Stimulated activated naive CD8-positive, alpha-beta T cell treated with anti-CD3 and anti-CD28 coated beads, Interleukin-15, Interleukin-2, amounts not matched to agents 100 ng/mL and 50 ng/mL, for 24 hours (primary cell): ENCODE measurements at regions not wholly inside any gene's neighbourhood (a gene's known extent, or its start where the extent isn't known, plus 50 kb on each side); places are given as distances from the start of the nearest gene placed in this dataset.

Experiments
- H3K27ac Mint-ChIP-seq: one replicate; pipeline ENCODE4 v1.8.0; 2021; ENCODE audit warnings: mild to moderate bottlenecking, mixed read lengths
- H3K27me3 Mint-ChIP-seq: one replicate; pipeline ENCODE4 v1.8.0; 2021; ENCODE audit warnings: mixed read lengths
- H3K36me3 Mint-ChIP-seq: one replicate; pipeline ENCODE4 v1.8.0; 2021; ENCODE audit warnings: low read depth, mixed read lengths
- H3K4me1 Mint-ChIP-seq: one replicate; pipeline ENCODE4 v1.8.0; 2021; ENCODE audit warnings: low read depth, mixed read lengths
- H3K4me3 Mint-ChIP-seq: one replicate; pipeline ENCODE4 v1.8.0; 2021; ENCODE audit warnings: mild to moderate bottlenecking, mixed read lengths
- H3K9me3 Mint-ChIP-seq: one replicate; pipeline ENCODE4 v1.8.0; 2021; ENCODE audit warnings: mixed read lengths

GRCh38 chr5:68441309-68442073 lies 225.9 kb downstream of the PIK3R1 start:
- Mint-ChIP-seq H3K27me3 (peaks cover 17% of the 10 kb centered on the region), H3K27ac (peak overlapping the region; percentile 46), H3K4me3 (peak overlapping the region; percentile 6), H3K9me3 (no peaks in the 10 kb centered on the region), H3K4me1 (peaks cover 18% of the 10 kb centered on the region), H3K36me3 (no peaks in the 10 kb centered on the region)

- peaks cover 18% of the 10 kb centered on the region for H3K4me1 Mint-ChIP-seq
- H3K27ac Mint-ChIP-seq, result no peak overlapping the region
- no peaks in the 10 kb centered on the region for H3K9me3 Mint-ChIP-seq
- no peaks in the 10 kb centered on the region for H3K36me3 Mint-ChIP-seq
- no peak overlapping the region for H3K4me3 Mint-ChIP-seq
- H3K27me3 Mint-ChIP-seq, result peaks cover 16% of the 10 kb centered on the region
These were observed 227.5 kb downstream of the PIK3R1 start for GRCh38 chr5:68443091-68443490.

- Mint-ChIP-seq H3K4me1 (peaks cover 18% of the 10 kb centered on the region), H3K4me3 (no peak overlapping the region)
These were observed 228.5 kb downstream of the PIK3R1 start for GRCh38 chr5:68444048-68444447.

GRCh38 chr5:68444833-68445232 lies 229.3 kb downstream of the PIK3R1 start:
- no peak overlapping the region for H3K27ac Mint-ChIP-seq
- H3K9me3 Mint-ChIP-seq, result no peaks in the 10 kb centered on the region
- H3K36me3 Mint-ChIP-seq, result no peaks in the 10 kb centered on the region
- H3K27me3 Mint-ChIP-seq, result peaks cover 5% of the 10 kb centered on the region
- H3K4me1 Mint-ChIP-seq, result peaks cover 18% of the 10 kb centered on the region
- H3K4me3 Mint-ChIP-seq, result no peak overlapping the region

More at GRCh38 chr5:68444048-68444447, 228.5 kb downstream of the PIK3R1 start:
- Mint-ChIP-seq H3K36me3 (no peaks in the 10 kb centered on the region), H3K27ac (no peak overlapping the region), H3K27me3 (peaks cover 12% of the 10 kb centered on the region), H3K9me3 (no peaks in the 10 kb centered on the region)

GRCh38 chr5:68445257-68446069 lies 229.9 kb downstream of the PIK3R1 start:
- Mint-ChIP-seq H3K27ac (no peak overlapping the region), H3K4me1 (peaks cover 18% of the 10 kb centered on the region), H3K27me3 (no peaks in the 10 kb centered on the region), H3K36me3 (no peaks in the 10 kb centered on the region), H3K9me3 (no peaks in the 10 kb centered on the region), H3K4me3 (no peak overlapping the region)

GRCh38 chr5:68446070-68446357 lies 230.5 kb downstream of the PIK3R1 start:
- H3K36me3 Mint-ChIP-seq, result no peaks in the 10 kb centered on the region
- no peaks in the 10 kb centered on the region for H3K27me3 Mint-ChIP-seq
- no peak overlapping the region for H3K27ac Mint-ChIP-seq
- H3K4me1 Mint-ChIP-seq, result peaks cover 13% of the 10 kb centered on the region
- H3K4me3 Mint-ChIP-seq, result no peak overlapping the region
- H3K9me3 Mint-ChIP-seq, result no peaks in the 10 kb centered on the region

- no peak overlapping the region for H3K4me3 Mint-ChIP-seq
- H3K9me3 Mint-ChIP-seq, result no peaks in the 10 kb centered on the region
- no peaks in the 10 kb centered on the region for H3K27me3 Mint-ChIP-seq
- H3K4me1 Mint-ChIP-seq, result peaks cover 8% of the 10 kb centered on the region
- no peaks in the 10 kb centered on the region for H3K36me3 Mint-ChIP-seq
- no peak overlapping the region for H3K27ac Mint-ChIP-seq
These were observed 230.9 kb downstream of the PIK3R1 start for GRCh38 chr5:68446487-68446894.

- Mint-ChIP-seq H3K36me3 (no peaks in the 10 kb centered on the region), H3K27ac (no peak overlapping the region), H3K4me3 (no peak overlapping the region), H3K4me1 (peaks cover under 1% of the 10 kb centered on the region), H3K27me3 (no peaks in the 10 kb centered on the region), H3K9me3 (no peaks in the 10 kb centered on the region)
These were observed 231.8 kb downstream of the PIK3R1 start for GRCh38 chr5:68447136-68447929.

- H3K4me3 Mint-ChIP-seq, result no peak overlapping the region
- no peak overlapping the region for H3K27ac Mint-ChIP-seq
- no peaks in the 10 kb centered on the region for H3K9me3 Mint-ChIP-seq
- no peaks in the 10 kb centered on the region for H3K4me1 Mint-ChIP-seq
- H3K27me3 Mint-ChIP-seq, result no peaks in the 10 kb centered on the region
- no peaks in the 10 kb centered on the region for H3K36me3 Mint-ChIP-seq
These were observed 233.8 kb downstream of the PIK3R1 start for GRCh38 chr5:68449380-68449779.

GRCh38 chr5:68450245-68450852 lies 234.8 kb downstream of the PIK3R1 start:
- Mint-ChIP-seq H3K9me3 (no peaks in the 10 kb centered on the region), H3K36me3 (no peaks in the 10 kb centered on the region), H3K27me3 (no peaks in the 10 kb centered on the region), H3K4me3 (no peak overlapping the region), H3K4me1 (no peaks in the 10 kb centered on the region), H3K27ac (no peak overlapping the region)

- no peaks in the 10 kb centered on the region for H3K4me1 Mint-ChIP-seq
- H3K4me3 Mint-ChIP-seq, result no peak overlapping the region
These were observed 236.7 kb downstream of the PIK3R1 start for GRCh38 chr5:68452286-68452685.

GRCh38 chr5:68454172-68454571 lies 238.6 kb downstream of the PIK3R1 start:
- no peak overlapping the region for H3K27ac Mint-ChIP-seq
- no peaks in the 10 kb centered on the region for H3K27me3 Mint-ChIP-seq
- no peaks in the 10 kb centered on the region for H3K9me3 Mint-ChIP-seq
- H3K36me3 Mint-ChIP-seq, result no peaks in the 10 kb centered on the region
- H3K4me3 Mint-ChIP-seq, result no peak overlapping the region
- H3K4me1 Mint-ChIP-seq, result peaks cover 15% of the 10 kb centered on the region

More at GRCh38 chr5:68452286-68452685, 236.7 kb downstream of the PIK3R1 start:
- Mint-ChIP-seq H3K27ac (no peak overlapping the region), H3K36me3 (no peaks in the 10 kb centered on the region), H3K27me3 (no peaks in the 10 kb centered on the region), H3K9me3 (no peaks in the 10 kb centered on the region)

- no peaks in the 10 kb centered on the region for H3K27me3 Mint-ChIP-seq
- H3K36me3 Mint-ChIP-seq, result no peaks in the 10 kb centered on the region
These were observed 239.2 kb downstream of the PIK3R1 start for GRCh38 chr5:68454766-68455165.

GRCh38 chr5:68455216-68455615 lies 239.7 kb downstream of the PIK3R1 start:
- H3K27me3 Mint-ChIP-seq, result no peaks in the 10 kb centered on the region
- H3K36me3 Mint-ChIP-seq, result no peaks in the 10 kb centered on the region
- H3K9me3 Mint-ChIP-seq, result no peaks in the 10 kb centered on the region
- no peak overlapping the region for H3K27ac Mint-ChIP-seq
- peaks cover 22% of the 10 kb centered on the region for H3K4me1 Mint-ChIP-seq
- H3K4me3 Mint-ChIP-seq, result no peak overlapping the region

More at GRCh38 chr5:68454766-68455165, 239.2 kb downstream of the PIK3R1 start:
- H3K4me3 Mint-ChIP-seq, result no peak overlapping the region
- no peak overlapping the region for H3K27ac Mint-ChIP-seq
- H3K9me3 Mint-ChIP-seq, result no peaks in the 10 kb centered on the region
- peaks cover 19% of the 10 kb centered on the region for H3K4me1 Mint-ChIP-seq
